ENCODE measurements at regions not wholly inside any gene's neighbourhood (a gene's known extent, or its start where the extent isn't known, plus 50 kb on each side); places are given as distances from the start of the nearest gene placed in this dataset.

DNA sequence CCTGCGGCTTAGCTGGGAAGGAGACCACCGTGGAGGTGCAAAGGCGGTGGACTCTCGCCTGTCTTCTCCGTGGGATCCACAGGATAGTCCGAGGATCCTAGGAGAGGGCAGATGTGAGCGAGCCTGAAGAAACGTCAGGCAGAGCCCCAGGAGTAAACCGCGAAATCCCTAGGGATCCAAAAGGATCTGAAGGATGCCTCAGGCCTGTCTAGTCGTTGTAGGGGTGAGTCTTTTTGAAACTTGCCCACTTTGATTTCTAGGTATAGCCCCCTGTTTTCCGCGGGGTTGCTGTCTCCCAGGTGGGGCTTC is 576.5 kb downstream of the KCNJ18 start:
- no peak for TF ChIP-seq POLR2A (IDR thresholded peaks at IDR 0.05; ENCODE audit: low read depth, low read length)
- TF ChIP-seq CTCF (IDR thresholded peaks at IDR 0.05; ENCODE audit: extremely low read depth in 1 of 2, insufficient read depth in 1 of 2, low read depth in 1 of 2, low read length in 2 of 2), result no peak
- TF ChIP-seq EZH2 (IDR thresholded peaks at IDR 0.05; ENCODE audit: borderline replicate concordance, low read depth, low read length, severe bottlenecking), result no peak
- TF ChIP-seq POLR2AphosphoS5 (IDR thresholded peaks at IDR 0.05; ENCODE audit: insufficient read depth, low read depth, low read length), result no peak
- no peak for TF ChIP-seq MYC (IDR thresholded peaks at IDR 0.05; ENCODE audit: low read depth, low read length)
- TF ChIP-seq MAX (IDR thresholded peaks at IDR 0.05; ENCODE audit: insufficient read depth, insufficient read length), result no peak
- no peak for TF ChIP-seq GATA2 (IDR thresholded peaks at IDR 0.05; ENCODE audit: insufficient read depth, insufficient read length, low read depth, low read length)
